Thyroid gland (tissue), 4 donors: ENCODE measurements at regions not wholly inside any gene's neighbourhood (a gene's known extent, or its start where the extent isn't known, plus 50 kb on each side); places are given as distances from the start of the nearest gene placed in this dataset.

Experiments used
- POLR2A ChIP-seq, 2 donors: fragments of 450-650 bp; IDR thresholded peaks; one replicate each; pipeline ENCODE4 v1.6.1; 2017; ENCODE audit warnings: antibody characterized with exemption in 2 of 2, mild to moderate bottlenecking in 2 of 2, moderate library complexity in 1 of 2
- TF ChIP-seq, protein P1 (sequence below), 6 experiments: fragments of 200-600 bp in 3 of 6; fragments of 450-650 bp in 3 of 6; sonication (generic) in 3 of 6; IDR thresholded peaks; one replicate each; pipeline ENCODE4 v1.5.1; 2016 to 2019; ENCODE audit warnings: antibody characterized with exemption in 6 of 6, mild to moderate bottlenecking in 2 of 6, inconsistent platforms in 1 of 6, moderate library complexity in 1 of 6

DNA sequence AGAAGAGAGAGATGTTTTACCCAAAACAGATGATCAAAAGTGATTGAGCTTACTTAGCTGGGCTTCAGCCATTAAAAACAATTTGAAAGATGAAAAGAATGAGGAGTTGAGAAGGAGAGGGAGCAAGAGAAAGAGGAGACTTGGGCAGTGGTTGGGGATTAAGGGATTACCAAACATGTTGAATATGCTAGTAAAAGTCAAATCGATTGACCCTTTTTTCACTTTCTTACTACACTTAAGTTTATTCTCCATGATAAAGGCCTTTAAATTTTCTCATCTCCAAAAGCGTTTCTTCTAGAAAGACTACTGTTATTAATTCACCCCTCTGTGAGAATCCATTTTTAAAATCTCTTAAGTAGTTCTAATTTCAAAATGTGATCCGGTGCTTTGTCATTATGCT, 1254.0 kb upstream of the PHF14 start:
- TF ChIP-seq POLR2A (IDR thresholded peaks at IDR 0.05), result no peak
- TF ChIP-seq, protein P1, sequence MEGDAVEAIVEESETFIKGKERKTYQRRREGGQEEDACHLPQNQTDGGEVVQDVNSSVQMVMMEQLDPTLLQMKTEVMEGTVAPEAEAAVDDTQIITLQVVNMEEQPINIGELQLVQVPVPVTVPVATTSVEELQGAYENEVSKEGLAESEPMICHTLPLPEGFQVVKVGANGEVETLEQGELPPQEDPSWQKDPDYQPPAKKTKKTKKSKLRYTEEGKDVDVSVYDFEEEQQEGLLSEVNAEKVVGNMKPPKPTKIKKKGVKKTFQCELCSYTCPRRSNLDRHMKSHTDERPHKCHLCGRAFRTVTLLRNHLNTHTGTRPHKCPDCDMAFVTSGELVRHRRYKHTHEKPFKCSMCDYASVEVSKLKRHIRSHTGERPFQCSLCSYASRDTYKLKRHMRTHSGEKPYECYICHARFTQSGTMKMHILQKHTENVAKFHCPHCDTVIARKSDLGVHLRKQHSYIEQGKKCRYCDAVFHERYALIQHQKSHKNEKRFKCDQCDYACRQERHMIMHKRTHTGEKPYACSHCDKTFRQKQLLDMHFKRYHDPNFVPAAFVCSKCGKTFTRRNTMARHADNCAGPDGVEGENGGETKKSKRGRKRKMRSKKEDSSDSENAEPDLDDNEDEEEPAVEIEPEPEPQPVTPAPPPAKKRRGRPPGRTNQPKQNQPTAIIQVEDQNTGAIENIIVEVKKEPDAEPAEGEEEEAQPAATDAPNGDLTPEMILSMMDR (IDR thresholded peaks at IDR 0.05), result no peak
